ENCODE measurements at regions not wholly inside any gene's neighbourhood (a gene's known extent, or its start where the extent isn't known, plus 50 kb on each side); places are given as distances from the start of the nearest gene placed in this dataset.

DNA sequence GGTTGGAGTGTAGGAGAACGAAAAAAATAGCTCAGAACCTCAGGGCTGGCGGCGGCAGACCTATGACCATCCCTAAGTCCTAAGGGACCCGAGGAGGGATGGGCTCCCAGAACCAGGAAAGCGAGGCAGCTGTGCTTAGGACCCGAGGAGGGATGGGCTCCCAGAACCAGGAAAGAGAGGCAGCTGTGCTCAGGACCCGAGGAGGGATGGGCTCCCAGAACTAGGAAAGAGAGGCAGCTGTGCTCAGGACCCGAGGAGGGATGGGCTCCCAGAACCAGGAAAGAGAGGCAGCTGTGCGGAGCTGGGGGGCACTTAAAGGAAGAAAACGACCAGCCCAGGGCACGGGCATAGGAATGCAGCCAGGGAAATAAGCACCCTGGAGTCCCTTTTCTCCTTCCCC is 125.0 kb upstream of the DLG1 start:
- Mint-ChIP-seq H3K4me3 (no peak overlapping the region), H3K36me3 (no peaks in the 10 kb centered on the region), H3K4me1 (peaks cover 5 to 19% (median 10%) of the 10 kb centered on the region in 7 donors), H3K27ac (no peak overlapping the region), H3K27me3 (peaks cover 0 to 9% (median 0%) of the 10 kb centered on the region in 5 donors), H3K9me3 (no peaks in the 10 kb centered on the region)
- H3K27me3 ChIP-seq (ENCODE audit: control insufficient read depth in 2 of 2, insufficient read depth in 2 of 2, low read length in 2 of 2), result no peaks in the 10 kb centered on the region
- H3K36me3 ChIP-seq (ENCODE audit: control insufficient read depth in 2 of 3, insufficient read depth in 3 of 3, low read length in 3 of 3), result no peaks in the 10 kb centered on the region
- no peak overlapping the region for H3K4me3 ChIP-seq (ENCODE audit: low read length)
- H3K9me3 ChIP-seq (ENCODE audit: control insufficient read depth in 2 of 3, low read length in 3 of 3), result no peaks in the 10 kb centered on the region
- peaks cover 0 to 7% of the 10 kb centered on the region in 2 donors for H3K4me1 ChIP-seq (ENCODE audit: control insufficient read depth in 2 of 2, insufficient read depth in 2 of 2, low read length in 2 of 2)
- DNase-seq (no peak), ATAC-seq (no peak)
- ChIA-PET CTCF (interaction anchor here (0.7 kb wide), 1 partner anchor 140 kb away, joined by 3 read pairs; no protein-coding TSS in a partner anchor), POLR2A (no interaction called here)
- no peak overlapping the region for H3K27ac ChIP-seq (ENCODE audit: low read depth, low read length)
- intact Hi-C loops (cut with micrococcal nuclease), result no loop called here

DNA sequence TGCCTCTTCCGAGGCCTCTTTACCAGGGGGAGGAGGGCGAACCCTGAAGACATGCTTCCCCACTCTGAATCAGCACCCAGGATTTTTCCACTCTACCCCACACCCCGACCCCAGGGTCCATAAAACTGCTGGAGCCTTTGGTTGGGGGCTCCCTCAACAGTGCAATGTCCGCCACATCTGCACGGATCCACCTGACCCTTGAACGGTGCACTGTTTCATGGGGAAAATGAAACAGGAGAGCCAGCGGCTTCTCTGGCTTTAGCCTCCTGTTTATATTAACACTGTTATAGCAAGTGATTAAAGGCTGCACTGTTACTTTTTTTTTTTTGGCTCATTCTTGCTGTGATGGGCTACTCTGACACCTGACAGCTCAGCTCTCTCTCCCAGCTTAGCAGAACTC is 124.1 kb upstream of the DLG1 start:
- Mint-ChIP-seq H3K4me3 (no peak overlapping the region), H3K36me3 (no peaks in the 10 kb centered on the region), H3K9me3 (no peaks in the 10 kb centered on the region), H3K4me1 (peaks cover 0 to 10% (median 4%) of the 10 kb centered on the region in 7 donors), H3K27me3 (peaks cover 0 to 10% (median 0%) of the 10 kb centered on the region in 5 donors), H3K27ac (no peak overlapping the region)
- no peak overlapping the region for H3K4me3 ChIP-seq (ENCODE audit: low read length)
- CTCF ChIA-PET, result interaction anchor here (0.7 kb wide), 1 partner anchor 139 kb away, joined by 3 read pairs; no protein-coding TSS in a partner anchor
- intact Hi-C loops (cut with micrococcal nuclease), result no loop called here
- no peaks in the 10 kb centered on the region for H3K4me1 ChIP-seq (ENCODE audit: control insufficient read depth in 2 of 2, insufficient read depth in 2 of 2, low read length in 2 of 2)
- no peak overlapping the region for H3K27ac ChIP-seq (ENCODE audit: low read depth, low read length)
- no peaks in the 10 kb centered on the region for H3K27me3 ChIP-seq (ENCODE audit: control insufficient read depth in 2 of 2, insufficient read depth in 2 of 2, low read length in 2 of 2)
- DNase-seq, result no peak
- POLR2A ChIA-PET, result no interaction called here
- H3K9me3 ChIP-seq (ENCODE audit: control insufficient read depth in 2 of 3, low read length in 3 of 3), result no peaks in the 10 kb centered on the region
- ATAC-seq, result no peak
- H3K36me3 ChIP-seq (ENCODE audit: control insufficient read depth in 2 of 3, insufficient read depth in 3 of 3, low read length in 3 of 3), result no peaks in the 10 kb centered on the region

DNA sequence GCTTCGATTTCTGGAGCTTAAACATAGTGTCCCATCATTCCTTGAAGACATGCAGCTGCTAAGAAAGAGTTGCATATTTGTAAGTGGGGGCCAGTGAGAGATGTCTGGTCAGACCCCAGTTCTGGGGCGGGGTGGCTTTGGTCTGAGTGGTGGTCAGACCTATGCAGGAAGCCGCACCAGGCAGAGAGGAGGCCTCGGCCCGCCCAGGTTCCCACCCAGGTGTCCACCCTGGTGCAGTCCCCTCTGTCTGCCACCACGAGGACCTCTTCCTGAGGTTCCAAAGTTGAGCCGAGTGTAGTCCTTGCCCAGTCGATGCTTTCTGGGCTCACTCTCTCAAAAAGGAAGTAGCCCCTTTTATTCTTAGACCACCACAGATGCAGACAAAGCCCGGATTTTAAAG is 122.6 kb upstream of the DLG1 start:
- intact Hi-C loops (cut with micrococcal nuclease), result no loop called here
- Histone ChIP-seq H3K4me1 (ENCODE audit: control insufficient read depth in 2 of 2, insufficient read depth in 2 of 2, low read length in 2 of 2) (no peaks in the 10 kb centered on the region), H3K9me3 (ENCODE audit: control insufficient read depth in 2 of 3, low read length in 3 of 3) (no peaks in the 10 kb centered on the region), H3K4me3 (ENCODE audit: low read length) (no peak overlapping the region), H3K27ac (ENCODE audit: low read depth, low read length) (no peak overlapping the region), H3K27me3 (ENCODE audit: control insufficient read depth in 2 of 2, insufficient read depth in 2 of 2, low read length in 2 of 2) (no peaks in the 10 kb centered on the region), H3K36me3 (ENCODE audit: control insufficient read depth in 2 of 3, insufficient read depth in 3 of 3, low read length in 3 of 3) (no peaks in the 10 kb centered on the region)
- peaks cover 0 to 2% (median 0%) of the 10 kb centered on the region in 11 donors for H3K9me3 Mint-ChIP-seq
- DNase-seq (no peak), ATAC-seq (no peak)
- H3K27ac Mint-ChIP-seq, result no peak overlapping the region
- CTCF ChIA-PET, result no interaction called here
- H3K36me3 Mint-ChIP-seq, result peaks cover 0 to 4% (median 0%) of the 10 kb centered on the region in 5 donors
- POLR2A ChIA-PET, result no interaction called here
- H3K4me3 Mint-ChIP-seq, result no peak overlapping the region
- peaks cover 0 to 16% (median 0%) of the 10 kb centered on the region in 5 donors for H3K27me3 Mint-ChIP-seq
- H3K4me1 Mint-ChIP-seq, result peaks cover 0 to 3% (median 0%) of the 10 kb centered on the region in 7 donors

DNA sequence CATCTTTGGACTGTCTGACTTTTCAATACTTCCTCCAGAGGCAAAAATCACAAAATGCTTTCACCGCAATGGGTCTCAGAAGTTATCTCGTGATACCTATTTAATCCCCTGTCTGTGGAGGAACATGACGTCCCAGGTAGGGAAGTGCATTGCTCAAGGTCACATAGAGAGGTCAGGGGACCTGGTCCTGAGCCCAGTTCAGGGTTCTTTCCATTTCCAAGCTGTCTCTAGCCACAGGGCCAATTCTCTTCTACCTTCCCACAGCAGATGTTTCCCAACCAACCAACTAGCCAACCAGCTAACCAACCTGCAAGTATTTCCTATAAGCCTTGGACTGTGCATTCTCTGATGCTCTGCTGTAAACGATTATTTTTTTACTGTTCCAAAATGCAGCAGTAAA is 122.2 kb upstream of the DLG1 start:
- DNase-seq (no peak), ATAC-seq (no peak)
- no peak overlapping the region for H3K27ac ChIP-seq (ENCODE audit: low read depth, low read length)
- peaks cover 0 to 3% (median 0%) of the 10 kb centered on the region in 7 donors for H3K4me1 Mint-ChIP-seq
- peaks cover 0 to 4% (median 0%) of the 10 kb centered on the region in 5 donors for H3K36me3 Mint-ChIP-seq
- peaks cover 0 to 15% (median 0%) of the 10 kb centered on the region in 5 donors for H3K27me3 Mint-ChIP-seq
- H3K27ac Mint-ChIP-seq, result no peak overlapping the region
- ChIA-PET CTCF (no interaction called here), POLR2A (no interaction called here)
- H3K4me3 ChIP-seq (ENCODE audit: low read length), result no peak overlapping the region
- intact Hi-C loops (cut with micrococcal nuclease), result no loop called here
- H3K9me3 Mint-ChIP-seq, result peaks cover 0 to 2% (median 0%) of the 10 kb centered on the region in 11 donors
- no peaks in the 10 kb centered on the region for H3K36me3 ChIP-seq (ENCODE audit: control insufficient read depth in 2 of 3, insufficient read depth in 3 of 3, low read length in 3 of 3)
- no peaks in the 10 kb centered on the region for H3K4me1 ChIP-seq (ENCODE audit: control insufficient read depth in 2 of 2, insufficient read depth in 2 of 2, low read length in 2 of 2)
- H3K27me3 ChIP-seq (ENCODE audit: control insufficient read depth in 2 of 2, insufficient read depth in 2 of 2, low read length in 2 of 2), result no peaks in the 10 kb centered on the region
- H3K9me3 ChIP-seq (ENCODE audit: control insufficient read depth in 2 of 3, low read length in 3 of 3), result no peaks in the 10 kb centered on the region
- no peak overlapping the region for H3K4me3 Mint-ChIP-seq

DNA sequence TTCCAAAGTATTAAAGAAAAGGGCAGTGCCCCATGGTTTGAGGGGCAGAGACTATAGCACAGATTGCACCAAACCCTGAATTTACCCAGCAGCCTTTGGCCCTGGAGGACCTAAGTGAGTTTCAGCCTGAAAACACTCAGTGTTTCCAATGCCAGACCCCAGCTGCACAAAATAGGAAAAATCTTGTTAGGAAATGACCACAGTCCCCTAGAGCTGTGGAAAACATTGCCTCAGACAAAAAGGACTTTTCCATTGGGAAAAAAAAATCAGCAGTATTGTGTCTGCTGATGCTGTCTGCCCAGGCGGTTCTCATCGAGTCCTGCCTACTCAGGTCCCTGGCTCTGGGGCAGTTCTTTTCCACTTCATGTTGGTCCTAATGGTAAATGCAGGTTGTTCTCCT is 121.7 kb upstream of the DLG1 start:
- no peak for ATAC-seq
- POLR2A ChIA-PET, result no interaction called here
- no peaks in the 10 kb centered on the region for H3K4me1 ChIP-seq (ENCODE audit: control insufficient read depth in 2 of 2, insufficient read depth in 2 of 2, low read length in 2 of 2)
- Mint-ChIP-seq H3K27ac (no peak overlapping the region), H3K36me3 (peaks cover 0 to 4% (median 0%) of the 10 kb centered on the region in 5 donors), H3K4me3 (no peak overlapping the region), H3K4me1 (peaks cover 0 to 3% (median 0%) of the 10 kb centered on the region in 7 donors), H3K9me3 (peaks cover 0 to 2% (median 0%) of the 10 kb centered on the region in 11 donors), H3K27me3 (peaks cover 0 to 14% (median 0%) of the 10 kb centered on the region in 5 donors)
- no peak overlapping the region for H3K27ac ChIP-seq (ENCODE audit: low read depth, low read length)
- no peaks in the 10 kb centered on the region for H3K27me3 ChIP-seq (ENCODE audit: control insufficient read depth in 2 of 2, insufficient read depth in 2 of 2, low read length in 2 of 2)
- intact Hi-C loops (cut with micrococcal nuclease), result no loop called here
- no peak overlapping the region for H3K4me3 ChIP-seq (ENCODE audit: low read length)
- H3K9me3 ChIP-seq (ENCODE audit: control insufficient read depth in 2 of 3, low read length in 3 of 3), result no peaks in the 10 kb centered on the region
- CTCF ChIA-PET, result interaction anchor here (0.6 kb wide), 1 partner anchor 253 kb away, joined by 3 read pairs; no protein-coding TSS in a partner anchor
- no peak for DNase-seq
- H3K36me3 ChIP-seq (ENCODE audit: control insufficient read depth in 2 of 3, insufficient read depth in 3 of 3, low read length in 3 of 3), result no peaks in the 10 kb centered on the region

DNA sequence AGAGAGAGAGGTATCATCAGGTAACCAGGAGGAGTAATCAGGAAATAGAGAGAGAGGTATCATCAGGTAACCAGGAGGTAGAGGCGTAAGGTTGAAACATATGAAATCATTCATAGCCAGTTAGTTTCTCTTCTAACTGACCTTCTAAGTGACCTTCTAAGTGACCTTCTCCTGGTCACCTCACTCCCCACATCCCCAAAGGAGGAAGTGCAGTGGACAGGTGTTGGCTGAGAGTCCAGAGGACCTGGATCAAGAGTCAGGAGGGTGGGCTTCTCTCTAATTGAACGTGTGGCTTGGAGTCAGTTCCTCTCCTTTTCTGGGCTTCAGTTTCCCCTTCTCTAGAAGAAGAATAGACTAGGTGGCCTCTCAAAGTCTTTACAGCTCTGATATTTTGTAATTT is 121.3 kb upstream of the DLG1 start:
- ATAC-seq, result no peak
- POLR2A ChIA-PET, result no interaction called here
- Histone ChIP-seq H3K4me3 (ENCODE audit: low read length) (no peak overlapping the region), H3K36me3 (ENCODE audit: control insufficient read depth in 2 of 3, insufficient read depth in 3 of 3, low read length in 3 of 3) (no peaks in the 10 kb centered on the region), H3K27me3 (ENCODE audit: control insufficient read depth in 2 of 2, insufficient read depth in 2 of 2, low read length in 2 of 2) (no peaks in the 10 kb centered on the region), H3K9me3 (ENCODE audit: control insufficient read depth in 2 of 3, low read length in 3 of 3) (no peaks in the 10 kb centered on the region), H3K27ac (ENCODE audit: low read depth, low read length) (no peak overlapping the region), H3K4me1 (ENCODE audit: control insufficient read depth in 2 of 2, insufficient read depth in 2 of 2, low read length in 2 of 2) (no peaks in the 10 kb centered on the region)
- Mint-ChIP-seq H3K4me1 (no peaks in the 10 kb centered on the region), H3K27me3 (peaks cover 0 to 12% (median 0%) of the 10 kb centered on the region in 5 donors), H3K27ac (no peak overlapping the region), H3K9me3 (peaks cover 0 to 2% (median 0%) of the 10 kb centered on the region in 11 donors), H3K4me3 (no peak overlapping the region), H3K36me3 (peaks cover 0 to 4% (median 0%) of the 10 kb centered on the region in 5 donors)
- DNase-seq, result no peak
- CTCF ChIA-PET, result interaction anchor here (0.6 kb wide), 1 partner anchor 253 kb away, joined by 3 read pairs; no protein-coding TSS in a partner anchor
- intact Hi-C loops (cut with micrococcal nuclease), result no loop called here

DNA sequence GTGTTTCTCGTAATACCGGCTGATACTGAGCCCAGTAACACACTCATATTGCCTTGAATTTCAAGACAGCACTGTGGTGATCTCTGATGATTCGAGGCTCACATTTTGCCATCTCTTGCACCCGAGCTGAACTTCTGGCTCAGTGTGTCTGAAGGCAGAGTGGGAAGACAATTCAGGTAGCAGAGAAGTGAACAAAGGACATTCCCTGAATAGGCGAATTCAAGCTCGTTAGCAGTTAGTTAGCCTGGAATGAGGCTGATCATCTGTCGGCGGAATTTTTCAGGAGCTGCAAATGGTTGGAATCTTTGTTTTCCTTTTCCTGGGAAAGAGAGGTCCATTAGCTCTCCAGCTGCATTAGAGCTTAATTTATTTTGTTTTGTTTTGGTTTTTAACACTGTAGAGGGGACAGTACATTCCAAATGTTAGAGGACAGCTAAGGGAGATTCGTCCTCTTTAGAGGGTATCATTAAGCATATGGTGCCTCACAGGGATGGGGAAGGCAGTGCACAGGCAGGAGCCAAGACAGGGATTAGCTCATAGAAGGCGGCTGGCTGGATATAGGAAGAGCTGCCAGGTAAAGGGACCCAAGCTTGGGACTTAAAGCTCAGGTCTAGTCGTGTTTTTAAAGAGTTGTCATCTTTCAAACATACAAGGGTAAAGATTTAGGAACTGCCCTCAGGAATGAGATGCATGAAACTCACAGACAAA is 119.7 kb upstream of the DLG1 start:
- Histone ChIP-seq H3K4me1 (ENCODE audit: control insufficient read depth in 2 of 2, insufficient read depth in 2 of 2, low read length in 2 of 2) (no peaks in the 10 kb centered on the region), H3K27me3 (ENCODE audit: control insufficient read depth in 2 of 2, insufficient read depth in 2 of 2, low read length in 2 of 2) (no peaks in the 10 kb centered on the region), H3K9me3 (ENCODE audit: control insufficient read depth in 2 of 3, low read length in 3 of 3) (no peaks in the 10 kb centered on the region), H3K27ac (ENCODE audit: low read depth, low read length) (no peak overlapping the region), H3K36me3 (ENCODE audit: control insufficient read depth in 2 of 3, insufficient read depth in 3 of 3, low read length in 3 of 3) (no peaks in the 10 kb centered on the region), H3K4me3 (ENCODE audit: low read length) (no peak overlapping the region)
- DNase-seq, result no peak
- Mint-ChIP-seq H3K27me3 (peaks cover 0 to 16% (median 0%) of the 10 kb centered on the region in 5 donors), H3K4me3 (no peak overlapping the region), H3K36me3 (peaks cover 0 to 4% (median 0%) of the 10 kb centered on the region in 5 donors), H3K9me3 (peaks cover 0 to 4% (median 0%) of the 10 kb centered on the region in 11 donors), H3K27ac (no peak overlapping the region), H3K4me1 (no peaks in the 10 kb centered on the region)
- POLR2A ChIA-PET, result no interaction called here
- no peak for ATAC-seq
- CTCF ChIA-PET, result interaction anchor here (0.9 kb wide), 1 partner anchor 13 kb away, joined by 3 read pairs; no protein-coding TSS in a partner anchor
- intact Hi-C loops (cut with micrococcal nuclease), result no loop called here
